Neural progenitor cell (in vitro differentiated cells): ENCODE measurements at regions not wholly inside any gene's neighbourhood (a gene's known extent, or its start where the extent isn't known, plus 50 kb on each side); places are given as distances from the start of the nearest gene placed in this dataset.

ENCODE experiments used
- DNase-seq: peaks from one replicate; pipeline ENCODE4 v3.0.0-alpha.2; 2016; ENCODE audit warnings: low spot score
- H2AFZ ChIP-seq: fragments of 200-600 bp; sonication (generic); replicated peaks from 2 replicates; pipeline ENCODE4 v1.6.1; 2016; ENCODE audit warnings: antibody characterized with exemption
- H3F3A ChIP-seq: fragments of 200-600 bp; sonication (generic); 2 replicates; pipeline ENCODE4 v1.6.1; 2016; ENCODE audit warnings: antibody characterized with exemption, low read depth
- H3K27ac ChIP-seq: fragments of 200-600 bp; sonication (generic); 2 replicates; pipeline ENCODE4 v1.5.1; 2016; ENCODE audit warnings: mild to moderate bottlenecking
- H3K27me3 ChIP-seq: fragments of 200-600 bp; sonication (generic); 2 replicates; pipeline ENCODE4 v1.6.1; 2016; ENCODE audit warnings: mild to moderate bottlenecking, moderate library complexity
- H3K36me3 ChIP-seq: fragments of 200-600 bp; sonication (generic); 2 replicates; pipeline ENCODE4 v1.5.1; 2016
- H3K4me1 ChIP-seq: fragments of 200-600 bp; sonication (generic); 2 replicates; pipeline ENCODE4 v1.6.1; 2016; ENCODE audit warnings: mixed run types
- H3K4me2 ChIP-seq: fragments of 200-600 bp; sonication (generic); 2 replicates; pipeline ENCODE4 v1.6.1; 2016
- H3K4me3 ChIP-seq: fragments of 200-600 bp; sonication (generic); 2 replicates; pipeline ENCODE4 v1.5.1; 2016
- H3K79me2 ChIP-seq: fragments of 200-600 bp; sonication (generic); 2 replicates; pipeline ENCODE4 v1.6.1; 2016; ENCODE audit warnings: low read depth
- H3K9ac ChIP-seq: fragments of 200-600 bp; sonication (generic); 2 replicates; pipeline ENCODE4 v1.6.1; 2016
- H3K9me3 ChIP-seq: fragments of 200-600 bp; sonication (generic); 2 replicates; pipeline ENCODE4 v1.5.1; 2016; ENCODE audit warnings: low read depth
- H4K20me1 ChIP-seq: fragments of 200-600 bp; sonication (generic); 2 replicates; pipeline ENCODE4 v1.6.1; 2016; ENCODE audit warnings: low read depth
- H3K27ac Mint-ChIP-seq: 3 replicates; pipeline ENCODE4 v1.8.0; 2021; ENCODE audit warnings: mixed read lengths
- H3K27me3 Mint-ChIP-seq: 2 replicates; pipeline ENCODE4 v1.8.0; 2022; ENCODE audit warnings: low read depth, mild to moderate bottlenecking, inconsistent platforms, moderate library complexity, mixed read lengths; ENCODE audit not compliant: insufficient read depth
- H3K36me3 Mint-ChIP-seq: 3 replicates; pipeline ENCODE4 v1.8.0; 2021; ENCODE audit warnings: mixed read lengths
- H3K4me1 Mint-ChIP-seq: 3 replicates; pipeline ENCODE4 v1.8.0; 2021; ENCODE audit warnings: mixed read lengths
- H3K4me3 Mint-ChIP-seq: 3 replicates; pipeline ENCODE4 v1.8.0; 2021; ENCODE audit warnings: mild to moderate bottlenecking, moderate library complexity, mixed read lengths
- H3K9me3 Mint-ChIP-seq: 3 replicates; pipeline ENCODE4 v1.8.0; 2020; ENCODE audit warnings: mixed read lengths
- CTCF ChIP-seq: fragments of 200-600 bp; sonication (generic); IDR thresholded peaks from 2 replicates; pipeline ENCODE4 v1.5.1; 2017; ENCODE audit warnings: antibody characterized with exemption, mild to moderate bottlenecking
- EZH2 ChIP-seq: fragments of 200-600 bp; sonication (generic); IDR thresholded peaks from 2 replicates; pipeline ENCODE4 v1.6.1; 2017; ENCODE audit warnings: antibody characterized with exemption, mild to moderate bottlenecking, moderate library complexity
- EZH2phosphoT487 ChIP-seq: fragments of 200-600 bp; sonication (generic); IDR thresholded peaks from 2 replicates; pipeline ENCODE4 v1.6.1; 2017; ENCODE audit warnings: antibody characterized with exemption

DNA sequence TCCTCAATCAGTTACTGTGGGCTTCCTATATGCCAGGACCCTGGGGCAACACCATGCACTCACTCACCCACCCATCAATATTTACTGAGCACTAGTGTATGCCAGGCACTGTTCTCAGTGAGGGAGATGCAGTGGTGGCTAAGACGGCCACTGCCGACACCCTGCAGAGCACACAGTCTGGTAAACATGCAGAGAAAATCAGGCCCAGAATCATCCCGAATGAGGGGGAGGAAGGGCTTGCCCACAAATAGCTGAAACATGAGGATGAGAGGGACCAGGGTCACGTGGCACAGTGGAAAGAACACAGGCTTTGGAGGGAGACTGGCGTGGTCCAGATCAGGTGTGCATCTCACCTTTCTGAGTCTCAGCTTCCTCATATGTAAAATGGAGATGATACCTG, 89.2 kb upstream of the IGSF21 start:
- Histone ChIP-seq H3K27me3 (peaks cover 19% of the 10 kb centered on the region), H3F3A (peaks cover 2% of the 10 kb centered on the region), H3K79me2 (no peaks in the 10 kb centered on the region), H2AFZ (no peak overlapping the region), H3K4me3 (no peak overlapping the region), H4K20me1 (no peaks in the 10 kb centered on the region), H3K27ac (no peak overlapping the region), H3K9me3 (no peaks in the 10 kb centered on the region), H3K4me2 (no peak overlapping the region), H3K9ac (no peak overlapping the region), H3K4me1 (peaks cover 12% of the 10 kb centered on the region), H3K36me3 (no peaks in the 10 kb centered on the region)
- DNase-seq, result no peak
- Mint-ChIP-seq H3K9me3 (no peaks in the 10 kb centered on the region), H3K4me3 (no peak overlapping the region), H3K4me1 (peaks cover 16% of the 10 kb centered on the region), H3K36me3 (no peaks in the 10 kb centered on the region), H3K27me3 (peaks cover 6% of the 10 kb centered on the region), H3K27ac (no peak overlapping the region)
- no peak for TF ChIP-seq EZH2phosphoT487
- TF ChIP-seq EZH2, result no peak
- TF ChIP-seq CTCF, result no peak

DNA sequence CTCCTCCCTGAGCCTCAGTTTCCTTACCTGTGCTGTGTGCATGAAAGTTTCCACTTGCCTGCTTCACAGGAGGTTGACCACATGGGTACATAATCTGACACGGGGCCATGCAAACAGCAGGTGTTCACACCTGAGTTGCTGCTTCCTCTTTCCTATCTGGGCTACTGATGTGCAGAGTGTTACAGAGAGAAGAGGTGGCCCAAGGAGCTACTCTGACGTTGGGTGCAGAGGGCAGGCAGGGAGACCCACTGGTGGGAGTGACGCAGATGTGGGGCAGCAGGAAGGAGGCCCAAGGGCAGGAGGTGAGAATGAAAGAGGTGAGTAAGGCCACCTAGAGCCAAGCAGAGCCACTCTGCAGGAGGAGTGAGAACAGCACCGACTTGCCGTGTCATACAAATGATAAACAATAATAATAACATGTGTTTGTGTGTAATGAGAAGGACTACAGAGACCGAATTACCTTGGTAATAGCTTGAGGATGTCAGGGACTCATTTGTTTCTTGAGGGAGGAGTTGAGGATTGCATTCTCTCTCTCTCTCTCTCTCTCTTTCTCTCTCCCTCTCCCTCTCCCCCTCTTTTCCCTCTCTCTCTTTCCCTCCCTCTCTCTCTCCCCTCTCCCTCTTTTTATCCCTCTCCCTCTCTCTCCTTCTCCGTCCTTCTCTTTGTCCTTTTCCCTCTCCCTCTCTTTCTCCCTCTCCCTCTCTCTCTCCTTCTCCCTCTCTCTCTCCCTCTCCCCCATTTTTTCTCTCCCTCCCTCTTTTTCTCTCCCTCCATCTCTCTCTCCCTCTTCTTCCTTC, 87.4 kb upstream of the IGSF21 start:
- H3K27ac Mint-ChIP-seq, result no peak overlapping the region
- peaks cover 22% of the 10 kb centered on the region for H3K27me3 ChIP-seq
- H3K4me1 Mint-ChIP-seq, result peaks cover 8% of the 10 kb centered on the region
- TF ChIP-seq EZH2, result no peak
- no peak for TF ChIP-seq CTCF
- no peak for TF ChIP-seq EZH2phosphoT487
- no peak overlapping the region for H2AFZ ChIP-seq
- H3K27me3 Mint-ChIP-seq, result peaks cover 8% of the 10 kb centered on the region
- H3K79me2 ChIP-seq, result no peaks in the 10 kb centered on the region
- no peak for DNase-seq
- no peaks in the 10 kb centered on the region for H3F3A ChIP-seq
- peaks cover 5% of the 10 kb centered on the region for H3K4me1 ChIP-seq
- H3K4me3 ChIP-seq, result no peak overlapping the region
- H3K4me2 ChIP-seq, result no peak overlapping the region
- H3K27ac ChIP-seq, result no peak overlapping the region
- H3K9ac ChIP-seq, result no peak overlapping the region
- no peaks in the 10 kb centered on the region for H3K36me3 ChIP-seq
- no peaks in the 10 kb centered on the region for H3K36me3 Mint-ChIP-seq
- no peaks in the 10 kb centered on the region for H3K9me3 ChIP-seq
- H4K20me1 ChIP-seq, result no peaks in the 10 kb centered on the region
- no peaks in the 10 kb centered on the region for H3K9me3 Mint-ChIP-seq
- peak overlapping the region; percentile 10 for H3K4me3 Mint-ChIP-seq

GRCh38 chr1:18021242-18021641, 86.4 kb upstream of the IGSF21 start:
- Mint-ChIP-seq H3K36me3 (no peaks in the 10 kb centered on the region), H3K9me3 (no peaks in the 10 kb centered on the region), H3K4me3 (no peak overlapping the region), H3K27me3 (peaks cover 8% of the 10 kb centered on the region), H3K27ac (no peak overlapping the region), H3K4me1 (peaks cover 3% of the 10 kb centered on the region)
- Histone ChIP-seq H3K27me3 (peaks cover 22% of the 10 kb centered on the region), H4K20me1 (no peaks in the 10 kb centered on the region), H3K4me1 (no peaks in the 10 kb centered on the region), H3K79me2 (no peaks in the 10 kb centered on the region), H3K9me3 (no peaks in the 10 kb centered on the region), H3K36me3 (no peaks in the 10 kb centered on the region), H3K4me2 (no peak overlapping the region), H3F3A (no peaks in the 10 kb centered on the region), H3K27ac (no peak overlapping the region), H2AFZ (no peak overlapping the region), H3K4me3 (no peak overlapping the region), H3K9ac (no peak overlapping the region)
- TF ChIP-seq EZH2 (no peak), CTCF (no peak), EZH2phosphoT487 (no peak)
- no peak for DNase-seq
